ENCODE measurements at regions not wholly inside any gene's neighbourhood (a gene's known extent, or its start where the extent isn't known, plus 50 kb on each side); places are given as distances from the start of the nearest gene placed in this dataset.

GRCh38 chr4:153154007-153154975 lies 50.0 kb upstream of the TRIM2 start:
- TF ChIP-seq REST (IDR thresholded peaks at IDR 0.05; ENCODE audit: insufficient read depth in 1 of 2, low read depth in 2 of 2, low read length in 1 of 2) (no peak), POLR2AphosphoS5 (IDR thresholded peaks at IDR 0.05; ENCODE audit: low read depth, low read length) (no peak), CTCF (IDR thresholded peaks at IDR 0.05) (no peak)

Measured in Panc1 (cell line).